ENCODE measurements at regions not wholly inside any gene's neighbourhood (a gene's known extent, or its start where the extent isn't known, plus 50 kb on each side); places are given as distances from the start of the nearest gene placed in this dataset.
"Not testable (repeated sequence)": the region's sequence is repeated elsewhere in the genome, so short reads cannot be mapped to it uniquely, and the experiment has no call there.

DNA sequence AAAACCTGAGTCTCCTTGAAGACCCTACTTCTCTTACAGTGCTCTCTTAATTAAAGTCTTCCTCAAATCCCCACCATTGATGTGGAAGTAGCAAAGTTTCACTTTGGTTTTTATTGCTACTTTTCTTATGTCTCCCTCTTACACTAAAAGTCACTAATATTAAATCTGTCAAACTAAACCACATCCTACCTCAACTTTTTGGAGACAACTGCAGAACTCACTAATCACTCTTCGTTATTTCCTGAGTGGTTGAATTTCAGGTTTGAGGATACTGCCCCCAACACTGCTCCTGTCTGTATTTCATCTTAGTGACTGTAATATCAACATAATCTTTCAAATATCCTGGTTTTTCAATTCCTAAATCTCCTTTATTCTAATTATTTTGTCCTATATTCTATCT, 213.0 kb upstream of the PDE3A start:
- DNase-seq = no peak

- DNase-seq = not testable (repeated sequence)
Measured at GRCh38 chr12:20160899-20161298, 207.4 kb upstream of the PDE3A start.

- DNase-seq = no peak
Measured at GRCh38 chr12:20174528-20175175, 193.7 kb upstream of the PDE3A start.

DNA sequence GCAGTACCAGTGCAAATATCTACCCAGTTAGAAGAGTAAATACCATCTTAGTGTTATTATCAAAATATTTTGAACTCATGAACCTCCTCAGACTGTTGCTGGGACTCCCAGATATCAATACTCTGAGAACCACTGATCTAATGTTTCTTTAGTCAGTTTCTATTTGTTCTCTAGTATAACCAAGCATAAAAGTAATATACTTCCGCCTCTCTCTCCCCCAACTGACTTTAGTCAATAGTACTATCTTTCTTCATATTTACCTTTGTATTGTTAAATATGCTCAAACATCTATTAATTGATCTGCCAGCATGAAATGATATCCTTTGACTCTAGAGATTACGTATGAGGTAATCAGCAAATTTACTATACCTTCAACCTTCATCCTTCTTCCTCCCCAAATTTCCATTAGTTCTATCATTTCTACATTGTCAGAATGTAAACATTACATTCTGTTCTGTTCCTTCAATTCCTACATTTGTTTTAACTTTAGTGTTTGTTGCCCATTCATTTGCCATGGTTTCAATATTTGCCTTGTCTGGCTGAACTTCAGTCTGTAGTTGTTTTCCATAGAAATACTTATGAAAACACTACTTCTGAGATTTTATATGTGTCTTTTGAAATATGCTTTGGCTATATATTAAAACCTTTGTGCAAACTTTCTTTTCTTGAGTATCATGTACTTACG, 192.5 kb upstream of the PDE3A start:
- DNase-seq = no peak

GRCh38 chr12:20181416-20182180, 186.7 kb upstream of the PDE3A start:
- no peak for DNase-seq

- no peak for DNase-seq
Measured at GRCh38 chr12:20183563-20183962, 184.8 kb upstream of the PDE3A start.

DNA sequence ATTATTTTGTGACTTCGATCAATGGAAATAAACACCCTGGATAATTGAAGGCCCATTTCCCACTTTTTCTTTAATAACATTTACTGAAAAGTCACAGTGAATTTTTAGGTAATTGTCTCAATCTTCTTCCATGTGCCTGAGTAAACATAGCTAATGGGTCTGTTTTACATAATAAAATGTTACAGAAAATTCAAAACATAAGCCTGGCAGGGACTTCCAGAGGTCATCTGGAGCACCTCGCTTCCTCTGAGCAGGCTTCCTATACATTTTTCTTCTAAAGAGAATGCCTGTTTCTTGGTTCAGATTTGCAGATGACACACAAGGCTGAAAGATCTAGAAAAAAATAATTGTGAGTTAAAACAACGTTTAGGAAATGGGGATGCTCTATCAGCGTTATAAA, 183.8 kb upstream of the PDE3A start:
- no peak for DNase-seq

DNA sequence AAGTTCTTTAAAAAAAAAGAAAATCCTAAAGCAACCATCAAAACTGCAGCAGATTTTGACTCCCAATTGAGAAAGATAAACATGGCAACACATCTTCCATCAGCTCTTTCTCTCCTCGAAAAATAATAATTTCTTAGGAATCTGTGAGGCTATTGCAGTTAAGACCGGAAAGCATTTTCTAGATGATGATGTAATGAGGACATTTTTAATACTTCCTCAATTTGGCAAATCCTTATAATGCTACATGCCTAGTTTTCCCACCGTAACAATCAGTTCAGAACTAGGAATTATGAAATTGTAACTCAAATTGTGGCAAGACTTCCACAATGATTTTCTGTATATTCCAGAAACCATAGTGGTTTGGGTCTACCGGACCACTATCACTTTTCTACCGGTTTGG, 180.9 kb upstream of the PDE3A start:
- DNase-seq = no peak

DNA sequence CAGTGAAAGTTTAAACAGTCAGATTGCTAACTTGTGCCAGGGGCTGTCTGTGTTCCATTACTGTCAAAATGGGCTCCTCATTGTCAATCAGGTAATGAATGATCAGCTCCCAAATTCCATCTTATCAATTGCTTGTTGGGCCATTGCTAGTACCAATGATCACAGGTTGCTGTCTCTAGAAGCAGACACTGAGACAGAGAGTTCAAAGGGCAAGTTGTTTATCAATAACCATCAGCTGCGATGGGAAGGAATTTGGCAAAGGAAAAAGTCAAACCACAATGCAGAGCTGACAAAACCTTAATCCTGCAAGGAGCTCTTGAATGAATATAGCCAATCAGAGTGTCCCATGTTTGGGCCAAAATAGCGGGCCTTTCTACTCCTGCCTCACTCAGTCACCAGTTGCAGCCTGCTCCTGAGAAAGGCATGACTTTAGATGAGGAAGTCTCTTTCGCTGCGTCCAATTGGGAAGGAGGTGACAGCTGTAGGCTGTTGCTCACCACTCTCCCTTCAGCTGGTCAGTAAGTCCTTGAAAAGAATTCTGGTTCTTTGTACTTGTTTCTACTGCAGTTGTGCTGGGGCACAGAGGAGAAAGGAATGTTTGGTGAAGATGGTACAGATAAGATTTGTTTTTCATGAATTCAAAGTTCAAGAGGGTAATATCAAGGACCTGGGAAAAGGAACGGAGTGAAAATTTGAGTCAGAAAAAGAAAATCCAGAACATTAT, 179.2 kb upstream of the PDE3A start:
- no peak for DNase-seq

GRCh38 chr12:20189767-20190166, 178.6 kb upstream of the PDE3A start:
- no peak for DNase-seq

DNA sequence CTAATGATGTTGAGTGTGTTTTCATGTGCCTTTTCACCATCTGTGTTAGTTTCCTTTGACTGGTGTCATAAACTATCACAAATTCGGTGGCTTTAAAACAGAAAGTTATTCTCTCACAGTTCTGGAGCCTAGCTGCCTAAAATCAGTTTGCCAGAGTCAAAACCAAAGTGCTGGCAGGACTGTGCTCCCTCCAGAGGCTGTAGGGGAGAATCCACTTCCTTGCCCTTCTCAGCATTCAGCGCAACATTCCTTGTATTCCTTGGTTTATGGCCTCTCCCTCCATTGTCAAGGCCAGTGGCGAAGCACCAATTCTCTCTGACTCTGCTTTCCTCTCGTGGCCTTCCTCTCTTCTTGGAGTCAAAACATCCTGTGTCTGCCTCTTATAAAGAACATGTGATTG, 174.2 kb upstream of the PDE3A start:
- no peak for DNase-seq

DNA sequence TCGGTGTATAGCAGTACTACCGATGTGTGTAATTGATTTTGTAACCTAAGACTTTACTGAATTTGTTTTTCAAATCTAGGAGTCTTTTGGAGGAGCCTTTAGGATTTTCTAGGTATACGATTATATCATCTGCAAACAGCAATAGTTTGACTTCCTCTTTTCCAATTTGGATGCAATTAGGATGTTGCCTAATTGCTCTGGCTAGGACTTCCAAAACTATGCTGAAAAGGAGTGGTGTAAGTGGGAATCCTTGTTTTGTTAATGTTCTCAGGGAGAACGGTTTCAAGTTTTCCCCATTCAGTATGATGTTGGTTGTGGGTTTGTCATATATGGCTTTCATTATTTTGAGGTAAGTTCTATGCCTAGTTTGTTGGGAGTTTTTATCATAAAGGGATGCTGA, 171.6 kb upstream of the PDE3A start:
- DNase-seq = no peak

DNA sequence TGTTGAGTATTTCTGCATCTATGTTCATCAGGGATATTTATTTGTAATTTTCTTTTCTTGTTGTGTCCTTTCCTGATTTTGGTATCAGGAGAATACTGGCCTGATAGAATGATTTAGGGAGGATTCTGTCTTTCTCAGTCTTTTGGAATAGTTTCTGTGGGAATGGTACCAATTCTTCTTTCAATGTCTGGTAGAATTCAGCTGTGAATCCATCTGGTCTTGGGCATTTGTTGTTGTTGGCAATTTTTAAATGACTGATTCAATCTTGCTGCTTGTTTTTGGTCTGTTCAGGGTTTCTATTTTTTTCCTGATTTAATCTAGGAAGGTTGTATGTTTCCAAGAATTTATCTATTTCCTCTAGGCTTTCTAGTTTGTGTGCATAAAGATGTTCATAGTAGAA, 170.9 kb upstream of the PDE3A start:
- no peak for DNase-seq

GRCh38 chr12:20199780-20200179, 168.6 kb upstream of the PDE3A start:
- DNase-seq = no peak

DNA sequence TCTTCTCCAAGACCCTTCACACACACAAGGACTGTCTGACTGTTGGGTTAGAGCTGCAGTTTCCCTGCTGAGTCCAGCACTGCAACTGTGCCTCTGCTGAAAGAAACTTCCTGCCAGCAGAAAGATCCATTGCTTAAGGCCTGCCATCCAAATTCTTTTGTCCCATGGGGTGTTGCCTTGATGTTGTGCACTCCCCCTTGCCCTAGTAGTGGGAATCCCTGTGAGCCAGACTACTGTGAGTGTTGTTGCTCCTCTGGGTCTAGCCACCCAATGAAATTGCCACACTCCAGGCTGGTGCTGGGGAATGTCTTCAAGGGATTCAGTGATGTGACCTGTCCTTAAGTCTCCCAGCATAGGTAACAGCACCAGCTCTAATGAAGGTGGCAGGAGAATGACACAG, 166.6 kb upstream of the PDE3A start:
- DNase-seq = no peak

GRCh38 chr12:20205854-20206253, 162.5 kb upstream of the PDE3A start:
- no peak for DNase-seq

DNA sequence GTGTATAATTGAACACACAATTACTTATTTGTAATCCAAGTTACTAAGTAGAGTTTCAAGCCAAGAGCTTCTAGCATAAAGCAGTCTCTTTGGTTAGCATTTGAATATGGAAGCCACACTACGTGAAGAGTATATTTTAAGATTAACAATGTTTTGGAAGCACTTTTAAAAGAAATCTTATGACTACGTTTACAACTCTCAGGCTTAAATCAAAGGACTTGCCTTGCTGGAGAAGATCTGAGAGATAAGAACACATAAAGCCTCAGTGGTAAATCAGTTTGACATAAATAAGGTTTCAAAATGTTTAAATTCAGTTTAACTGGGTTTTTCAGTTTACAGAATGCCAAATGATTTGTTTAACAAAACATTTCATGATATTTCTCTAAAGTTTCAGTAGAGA, 161.9 kb upstream of the PDE3A start:
- DNase-seq = no peak

- DNase-seq = no peak
Measured at GRCh38 chr12:20210621-20211215, 157.6 kb upstream of the PDE3A start.

- no peak for DNase-seq
Measured at GRCh38 chr12:20211541-20211940, 156.8 kb upstream of the PDE3A start.

GRCh38 chr12:20211981-20212421, 156.3 kb upstream of the PDE3A start:
- no peak for DNase-seq

- DNase-seq = no peak
Measured at GRCh38 chr12:20212658-20213555, 155.4 kb upstream of the PDE3A start.
